ENCODE measurements at regions not wholly inside any gene's neighbourhood (a gene's known extent, or its start where the extent isn't known, plus 50 kb on each side); places are given as distances from the start of the nearest gene placed in this dataset.

DNA sequence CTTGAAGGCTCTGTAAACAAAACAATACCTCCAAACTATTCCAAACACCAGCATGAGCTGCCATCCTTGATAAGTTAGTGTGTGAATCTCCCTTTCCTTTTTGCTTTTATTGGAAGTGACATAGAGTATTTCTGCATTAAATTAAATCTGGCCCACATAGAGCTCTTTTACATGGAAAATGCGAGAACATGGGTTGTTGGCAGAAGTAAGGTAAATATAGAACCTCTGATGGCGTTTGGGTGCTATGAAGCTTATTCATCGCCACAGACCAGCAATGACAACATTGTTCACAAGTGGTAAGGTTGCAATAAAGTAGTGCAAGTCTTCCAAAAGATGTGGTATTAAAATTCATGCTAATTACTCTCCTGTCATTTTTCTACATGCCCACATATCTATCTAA, 445.8 kb upstream of the JAG1 start:
- no peak for DNase-seq
- H3K4me3 ChIP-seq = no peak overlapping the region
- H3K4me1 ChIP-seq = no peaks in the 10 kb centered on the region
- no peaks in the 10 kb centered on the region for H3K36me3 ChIP-seq
- intact Hi-C loops (cut with DNase I; ENCODE audit: low total_unique reads) = no loop called here
- TF ChIP-seq, protein P1, sequence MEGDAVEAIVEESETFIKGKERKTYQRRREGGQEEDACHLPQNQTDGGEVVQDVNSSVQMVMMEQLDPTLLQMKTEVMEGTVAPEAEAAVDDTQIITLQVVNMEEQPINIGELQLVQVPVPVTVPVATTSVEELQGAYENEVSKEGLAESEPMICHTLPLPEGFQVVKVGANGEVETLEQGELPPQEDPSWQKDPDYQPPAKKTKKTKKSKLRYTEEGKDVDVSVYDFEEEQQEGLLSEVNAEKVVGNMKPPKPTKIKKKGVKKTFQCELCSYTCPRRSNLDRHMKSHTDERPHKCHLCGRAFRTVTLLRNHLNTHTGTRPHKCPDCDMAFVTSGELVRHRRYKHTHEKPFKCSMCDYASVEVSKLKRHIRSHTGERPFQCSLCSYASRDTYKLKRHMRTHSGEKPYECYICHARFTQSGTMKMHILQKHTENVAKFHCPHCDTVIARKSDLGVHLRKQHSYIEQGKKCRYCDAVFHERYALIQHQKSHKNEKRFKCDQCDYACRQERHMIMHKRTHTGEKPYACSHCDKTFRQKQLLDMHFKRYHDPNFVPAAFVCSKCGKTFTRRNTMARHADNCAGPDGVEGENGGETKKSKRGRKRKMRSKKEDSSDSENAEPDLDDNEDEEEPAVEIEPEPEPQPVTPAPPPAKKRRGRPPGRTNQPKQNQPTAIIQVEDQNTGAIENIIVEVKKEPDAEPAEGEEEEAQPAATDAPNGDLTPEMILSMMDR (IDR thresholded peaks at IDR 0.05) = no peak
- TF ChIP-seq POLR2A (IDR thresholded peaks at IDR 0.05) = no peak
- H3K9me3 ChIP-seq = no peaks in the 10 kb centered on the region
- H3K27me3 ChIP-seq = no peaks in the 10 kb centered on the region
- no peak overlapping the region for H3K27ac ChIP-seq

GRCh38 chr20:11120431-11120830, 446.6 kb upstream of the JAG1 start:
- Histone ChIP-seq H3K9me3 (no peaks in the 10 kb centered on the region), H3K27ac (no peak overlapping the region), H3K36me3 (no peaks in the 10 kb centered on the region), H3K4me3 (no peak overlapping the region), H3K4me1 (no peaks in the 10 kb centered on the region), H3K27me3 (no peaks in the 10 kb centered on the region)
- DNase-seq = no peak
- intact Hi-C loops (cut with DNase I; ENCODE audit: low total_unique reads) = no loop called here
- TF ChIP-seq, protein P1 (IDR thresholded peaks at IDR 0.05) = no peak
- TF ChIP-seq POLR2A (IDR thresholded peaks at IDR 0.05) = no peak

DNA sequence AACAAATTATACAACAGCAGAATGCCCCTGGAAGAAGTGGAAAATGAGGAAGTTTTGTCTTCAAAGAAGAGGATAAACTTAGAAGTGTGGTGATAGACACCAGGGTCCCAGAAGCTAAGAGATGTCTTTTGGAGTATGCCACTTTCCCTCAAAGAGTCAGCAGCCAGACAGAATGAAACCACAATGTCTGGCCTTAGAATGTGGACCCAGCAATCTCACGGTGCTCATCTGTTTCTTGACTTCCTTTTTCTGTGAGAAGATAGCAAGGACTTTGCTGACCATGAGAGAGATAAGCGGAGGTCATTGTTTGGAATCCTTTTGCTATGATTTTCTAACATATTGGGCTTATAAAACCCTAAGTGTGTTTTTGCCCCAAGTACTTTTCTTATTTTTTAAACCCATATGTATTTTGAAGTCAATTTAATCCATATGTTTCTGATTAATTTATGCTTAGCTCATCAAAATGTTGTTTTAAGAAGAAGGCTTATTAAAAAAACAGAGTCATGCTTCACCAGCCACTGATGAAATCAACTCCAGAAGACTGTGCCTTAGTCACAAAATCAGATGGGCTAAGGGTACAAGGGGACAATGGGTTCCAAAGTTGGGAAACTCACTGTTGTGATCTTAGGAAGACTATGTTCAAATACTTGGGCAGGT, 451.2 kb upstream of the JAG1 start:
- Histone ChIP-seq H3K4me3 (no peak overlapping the region), H3K27ac (no peak overlapping the region), H3K9me3 (no peaks in the 10 kb centered on the region), H3K27me3 (no peaks in the 10 kb centered on the region), H3K36me3 (no peaks in the 10 kb centered on the region), H3K4me1 (no peaks in the 10 kb centered on the region)
- no peak for DNase-seq
- intact Hi-C loops (cut with DNase I; ENCODE audit: low total_unique reads) = no loop called here
- TF ChIP-seq, protein P1 (IDR thresholded peaks at IDR 0.05) = no peak
- no peak for TF ChIP-seq POLR2A (IDR thresholded peaks at IDR 0.05)

- Histone ChIP-seq H3K27ac (peak overlapping the region in 1 of 2 donors; percentile 20), H3K9me3 (no peaks in the 10 kb centered on the region), H3K4me1 (no peaks in the 10 kb centered on the region), H3K27me3 (no peaks in the 10 kb centered on the region), H3K4me3 (no peak overlapping the region), H3K36me3 (no peaks in the 10 kb centered on the region)
- no peak for DNase-seq
- intact Hi-C loops (cut with DNase I; ENCODE audit: low total_unique reads) = no loop called here
- TF ChIP-seq POLR2A (IDR thresholded peaks at IDR 0.05) = no peak
- TF ChIP-seq, protein P1 (IDR thresholded peaks at IDR 0.05) = no peak
Measured at GRCh38 chr20:11128220-11128718, 454.5 kb upstream of the JAG1 start.

DNA sequence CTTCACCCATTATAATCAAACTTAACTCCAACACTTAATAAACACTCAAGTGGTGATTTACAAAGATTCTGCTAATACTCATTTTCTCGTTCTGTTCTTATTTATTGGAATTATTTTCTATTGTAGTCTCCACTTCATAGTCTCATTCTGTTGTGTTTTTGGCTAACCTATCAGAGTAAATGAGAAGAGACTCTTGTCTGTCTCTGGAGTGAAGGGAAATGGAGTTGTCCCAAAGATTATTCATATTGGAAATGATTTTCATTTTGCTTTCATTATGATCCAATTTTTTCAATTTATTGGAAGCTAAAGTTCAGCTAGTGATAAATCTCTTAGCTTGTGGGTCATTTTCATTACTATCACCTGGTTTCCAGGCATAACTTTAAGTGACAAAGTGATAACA, 454.9 kb upstream of the JAG1 start:
- DNase-seq = no peak
- Histone ChIP-seq H3K4me1 (no peaks in the 10 kb centered on the region), H3K9me3 (no peaks in the 10 kb centered on the region), H3K27me3 (no peaks in the 10 kb centered on the region), H3K4me3 (no peak overlapping the region), H3K27ac (peak overlapping the region in 1 of 2 donors; percentile 20), H3K36me3 (no peaks in the 10 kb centered on the region)
- TF ChIP-seq, protein P1 (IDR thresholded peaks at IDR 0.05) = no peak
- no peak for TF ChIP-seq POLR2A (IDR thresholded peaks at IDR 0.05)
- intact Hi-C loops (cut with DNase I; ENCODE audit: low total_unique reads) = no loop called here

Data from uterus (tissue), 3 donors.